NCI-H774 (cell line): ENCODE measurements at regions not wholly inside any gene's neighbourhood (a gene's known extent, or its start where the extent isn't known, plus 50 kb on each side); places are given as distances from the start of the nearest gene placed in this dataset.
A peak's percentile ranks its signal among the peaks of the same experiment; 100 is the strongest.
"Not testable (repeated sequence)": the region's sequence is repeated elsewhere in the genome, so short reads cannot be mapped to it uniquely, and the experiment has no call there.

Experiments used
- DNase-seq: peaks from one replicate; lab custom pipeline; 2025; lab: John Stamatoyannopoulos, UW

DNA sequence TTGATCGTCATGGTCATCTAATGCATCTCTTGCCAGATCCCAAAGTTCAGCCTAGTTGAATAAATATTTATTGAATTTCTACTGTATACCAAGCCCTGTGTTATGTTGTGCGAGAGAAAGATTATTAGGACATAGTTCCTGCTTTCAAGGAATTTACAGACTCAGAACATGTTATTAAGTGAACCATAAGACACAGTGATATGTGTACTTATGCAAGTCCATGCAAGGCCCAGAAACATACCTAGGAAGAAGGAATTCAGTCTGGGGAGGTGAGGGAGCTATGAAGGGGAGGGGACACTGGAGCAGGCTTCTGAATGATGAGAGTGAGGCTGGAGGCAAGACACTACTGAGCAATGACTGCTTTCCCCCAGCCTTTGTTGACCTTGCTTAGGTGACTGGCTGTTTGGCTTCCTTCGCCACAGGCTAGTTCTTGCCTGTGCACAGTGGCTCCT is 81.4 kb downstream of the ACAA2 start:
- no peak for DNase-seq

DNA sequence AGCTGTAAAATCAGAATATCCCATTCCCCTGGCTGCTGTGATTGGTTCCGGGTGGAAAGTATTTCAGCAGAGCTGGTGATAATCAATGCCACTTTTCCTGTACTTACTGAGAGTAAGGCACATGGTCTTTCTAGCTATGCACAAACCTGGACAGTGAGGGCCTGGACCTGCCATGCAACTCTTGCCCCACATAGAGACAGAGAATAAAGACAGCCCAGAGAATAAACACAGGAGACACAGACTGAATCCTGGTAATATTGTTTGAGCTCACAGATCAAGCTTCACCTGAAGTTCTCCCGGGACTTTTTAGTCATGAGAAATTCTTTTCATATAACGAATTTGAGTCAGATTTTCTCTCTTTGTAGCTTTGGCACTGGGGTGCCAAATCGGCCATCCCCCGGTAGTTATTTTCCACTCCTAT is 81.9 kb downstream of the ACAA2 start:
- no peak for DNase-seq

DNA sequence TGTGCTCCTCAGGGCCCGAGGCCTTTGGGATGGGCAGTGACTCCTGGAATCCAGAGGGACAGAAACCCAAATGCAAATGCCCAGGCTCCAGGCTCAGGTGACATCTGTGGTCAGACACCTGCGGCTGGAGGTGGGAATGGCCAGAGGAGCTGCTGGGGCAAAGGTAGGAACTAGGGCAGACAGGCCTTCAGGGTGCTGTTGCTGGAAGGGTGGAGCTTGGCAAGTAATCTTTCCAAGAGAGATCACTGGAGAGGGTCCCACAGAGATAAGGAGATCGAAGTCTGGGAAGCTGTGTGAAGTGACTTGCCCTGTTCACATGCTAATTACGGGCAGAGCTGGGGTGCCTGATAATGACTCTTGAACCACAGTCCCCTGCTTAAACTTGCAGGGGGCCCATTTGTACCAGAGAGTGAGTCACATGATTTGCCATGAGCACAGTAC is 82.4 kb downstream of the ACAA2 start:
- no peak for DNase-seq

DNA sequence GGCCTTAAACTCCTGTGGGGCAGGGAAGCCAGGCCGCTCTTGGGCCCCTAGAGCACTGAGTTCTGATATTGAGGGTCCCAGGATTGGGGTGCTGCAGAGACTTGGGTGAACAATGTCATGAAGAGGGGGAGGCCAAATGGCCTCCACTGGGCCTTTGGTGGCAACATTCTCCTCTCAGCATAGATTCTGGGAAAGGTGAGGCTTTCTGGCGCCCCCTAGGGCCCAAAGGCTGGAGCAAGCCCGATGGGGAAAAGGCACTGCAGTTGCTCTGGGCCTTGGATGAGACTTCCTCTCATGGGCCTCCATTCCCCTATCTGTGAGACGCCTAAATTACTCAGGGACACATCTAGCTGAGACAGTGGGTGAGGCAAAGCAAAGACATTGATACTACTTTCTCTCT is 84.8 kb downstream of the ACAA2 start:
- peak; percentile 36 for DNase-seq

DNA sequence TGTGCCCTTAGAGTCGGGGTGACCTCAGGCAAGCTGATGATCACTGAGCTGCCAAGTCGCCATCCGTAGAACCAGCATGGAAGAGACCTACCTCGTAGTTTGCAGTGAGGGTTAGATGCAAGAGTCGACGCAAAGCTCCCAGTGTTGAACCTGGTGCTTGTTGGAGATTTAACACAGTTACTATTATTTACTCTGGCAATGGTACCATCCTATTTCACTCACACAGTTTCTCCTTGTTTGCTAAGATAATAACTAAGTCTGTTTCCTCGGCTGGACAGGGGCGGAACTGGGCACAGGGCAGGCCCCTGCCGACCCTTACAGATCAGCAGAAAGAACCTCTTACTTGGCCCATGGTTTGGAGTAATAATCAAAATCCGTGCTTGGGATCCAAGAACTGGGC is 85.5 kb downstream of the ACAA2 start:
- DNase-seq = no peak

DNA sequence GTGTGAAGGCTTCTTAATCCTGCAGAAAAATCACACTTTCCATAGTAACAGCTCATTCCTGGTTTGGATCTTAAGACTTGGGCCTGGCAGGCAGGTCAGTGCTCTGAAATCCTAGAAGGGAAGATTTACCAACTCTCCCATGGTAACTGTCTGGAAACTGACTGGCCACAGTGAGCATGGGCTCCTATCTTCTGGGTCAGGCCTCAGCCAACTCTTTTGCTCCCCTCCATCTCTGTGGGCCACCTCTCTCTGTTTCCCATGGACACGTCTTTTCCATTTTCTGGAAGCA is 86.7 kb downstream of the ACAA2 start:
- no peak for DNase-seq

DNA sequence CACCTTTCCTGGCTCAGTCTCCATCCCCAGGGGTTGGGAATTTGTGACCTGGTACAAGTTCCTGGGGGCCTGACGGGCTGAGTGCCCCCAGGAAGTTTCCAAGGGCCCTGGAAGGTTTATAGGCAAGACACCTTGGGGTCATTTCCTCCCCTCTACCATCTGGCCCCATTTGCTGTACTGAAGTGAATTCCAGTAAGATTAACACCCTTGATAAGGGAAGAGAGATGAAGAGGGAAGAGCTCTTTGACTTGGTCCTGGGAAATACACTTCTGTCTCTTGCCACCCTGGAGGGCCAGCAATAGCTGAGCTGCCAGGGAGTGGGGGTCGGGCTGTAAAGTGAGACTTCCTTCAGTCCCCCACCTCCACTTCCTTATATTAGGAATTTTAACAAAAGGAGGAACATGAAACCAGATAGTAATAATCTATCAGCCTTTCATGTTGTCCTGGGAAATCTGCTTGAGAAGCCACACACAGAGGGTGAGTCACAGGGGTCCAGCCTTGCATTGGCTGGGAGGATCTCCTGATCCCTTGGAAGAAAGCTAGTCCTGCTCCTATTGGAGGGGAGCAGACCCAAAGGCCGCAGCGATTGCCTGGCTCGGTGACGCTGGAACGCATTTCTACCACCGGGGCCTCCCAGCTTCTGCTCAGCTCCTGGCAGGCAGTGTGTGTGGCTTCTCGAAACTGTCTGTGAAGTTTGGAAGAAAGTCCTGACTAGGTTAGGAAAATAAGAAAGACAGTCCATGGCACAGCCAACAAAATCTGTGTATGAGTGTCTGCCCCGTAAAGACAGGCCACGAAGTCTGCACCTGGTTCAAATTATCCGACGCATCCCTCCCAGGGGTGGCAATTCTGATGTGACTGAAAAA is 87.3 kb downstream of the ACAA2 start:
- no peak for DNase-seq

DNA sequence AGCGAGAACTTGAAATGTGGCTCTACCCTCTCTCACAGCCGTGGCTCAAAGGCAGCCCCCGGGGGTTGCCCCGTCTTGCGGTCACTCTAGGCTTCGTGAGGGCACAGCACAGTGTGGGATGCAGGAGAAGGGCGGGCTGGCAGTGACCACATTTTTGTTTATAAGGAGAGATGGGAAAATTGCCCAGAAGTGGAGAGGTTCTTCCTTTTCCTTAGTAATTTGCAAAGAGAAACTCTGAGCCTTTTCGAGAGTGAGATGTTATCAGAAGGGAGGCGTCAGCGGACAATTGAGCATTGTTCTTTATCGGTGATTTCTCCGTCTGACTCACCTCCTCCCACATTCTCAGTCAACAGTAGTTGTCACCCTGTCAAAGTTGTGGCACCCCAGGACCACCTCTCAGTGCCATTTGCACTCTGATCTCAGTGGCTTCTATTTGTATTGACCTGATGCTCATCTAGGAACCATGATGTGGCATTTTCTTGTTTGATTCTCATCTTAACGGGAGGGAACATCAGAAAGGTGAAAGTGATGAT is 89.6 kb downstream of the ACAA2 start:
- DNase-seq = no peak

DNA sequence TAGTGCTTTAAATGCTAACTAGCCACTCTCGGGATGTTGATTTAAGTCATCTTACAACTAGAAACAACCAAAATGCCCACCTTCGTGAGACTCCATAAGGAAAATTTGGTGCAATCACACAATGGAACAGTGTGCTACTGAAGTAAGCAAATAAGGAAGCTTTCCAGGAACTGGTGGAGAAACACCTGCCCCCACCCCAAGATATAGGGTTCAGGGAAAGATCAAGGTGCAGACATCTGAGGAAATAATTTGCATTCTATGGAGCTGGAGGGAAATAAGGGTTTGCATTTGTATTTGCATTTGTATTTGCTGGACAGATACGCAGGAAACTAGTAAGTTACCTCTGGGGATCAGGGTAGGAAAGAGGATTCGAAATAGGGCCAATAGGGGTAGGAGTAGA is 90.9 kb downstream of the ACAA2 start:
- DNase-seq = no peak

DNA sequence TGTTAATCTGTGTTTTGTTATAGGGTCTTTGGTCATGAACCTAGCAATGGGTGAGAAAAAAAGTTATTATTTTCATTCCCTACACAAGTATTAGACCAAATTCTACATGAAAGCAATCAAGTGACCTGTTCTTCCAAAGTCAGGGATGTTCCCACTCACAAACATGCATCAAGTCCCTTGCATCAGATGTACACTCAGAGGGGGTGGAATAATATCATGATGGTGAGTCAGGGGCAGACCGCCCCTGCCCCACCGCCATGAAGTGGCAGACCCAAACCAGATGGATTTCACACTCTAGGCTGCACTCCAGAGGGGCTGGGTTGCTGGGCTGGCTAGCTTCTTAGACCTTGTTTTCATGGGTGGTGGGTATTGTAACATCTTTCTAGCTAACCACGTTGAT is 91.4 kb downstream of the ACAA2 start:
- no peak for DNase-seq

DNA sequence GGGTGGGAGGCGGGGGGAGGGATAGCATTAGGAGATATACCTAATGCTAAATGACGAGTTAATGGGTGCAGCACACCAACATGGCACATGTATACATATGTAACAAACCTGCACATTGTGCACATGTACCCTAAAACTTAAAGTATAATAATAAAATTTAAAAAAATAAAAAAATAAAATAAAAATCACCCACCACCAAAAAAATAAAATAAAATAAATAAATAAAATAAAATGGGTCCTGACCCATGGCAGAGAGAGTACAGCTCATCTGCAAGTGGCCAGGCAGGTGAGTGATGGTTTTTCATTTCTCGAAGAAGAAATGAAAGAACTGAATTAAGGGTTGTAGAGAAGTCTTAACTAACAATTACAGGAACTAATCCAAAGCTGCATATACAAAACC is 92.4 kb downstream of the ACAA2 start:
- DNase-seq = not testable (repeated sequence)

DNA sequence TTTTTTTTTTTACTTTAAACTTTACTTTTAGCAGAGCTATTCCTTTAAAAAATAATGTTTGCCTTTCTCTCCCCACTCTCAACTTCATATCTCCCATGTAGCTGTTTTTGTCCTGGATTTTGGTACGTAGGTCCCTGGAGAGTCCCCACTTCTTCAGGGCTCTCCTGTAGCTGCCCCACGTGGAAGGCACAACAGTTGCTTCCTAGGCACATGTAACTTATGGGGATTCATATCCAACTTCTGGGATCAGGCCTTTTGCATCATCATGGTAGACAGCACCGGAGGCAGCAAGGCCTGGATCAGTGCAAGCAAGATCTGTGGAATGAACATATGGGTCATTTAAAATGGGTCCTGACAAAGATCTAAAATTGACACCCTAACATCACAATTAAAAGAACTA is 95.7 kb downstream of the ACAA2 start:
- no peak for DNase-seq

DNA sequence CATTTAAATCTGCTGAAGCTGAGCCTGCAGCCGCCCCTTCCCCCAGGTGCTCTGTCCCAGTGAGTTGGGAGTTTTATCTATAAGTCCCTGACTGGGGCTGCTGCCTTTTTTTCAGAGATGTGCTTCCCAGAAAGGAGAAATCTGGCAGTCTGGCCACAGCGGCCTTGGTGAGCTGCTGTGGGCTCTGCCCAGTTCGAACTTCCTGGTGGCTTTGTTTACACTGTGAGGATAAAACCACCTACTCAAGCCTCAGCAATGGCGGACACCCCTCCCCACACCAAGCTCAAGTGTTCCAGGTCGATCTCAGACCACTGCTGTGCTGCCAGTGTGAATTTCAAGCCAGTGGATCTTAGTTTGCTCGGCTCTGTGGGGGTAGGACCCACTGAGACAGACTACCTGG is 97.3 kb downstream of the ACAA2 start:
- DNase-seq = no peak

DNA sequence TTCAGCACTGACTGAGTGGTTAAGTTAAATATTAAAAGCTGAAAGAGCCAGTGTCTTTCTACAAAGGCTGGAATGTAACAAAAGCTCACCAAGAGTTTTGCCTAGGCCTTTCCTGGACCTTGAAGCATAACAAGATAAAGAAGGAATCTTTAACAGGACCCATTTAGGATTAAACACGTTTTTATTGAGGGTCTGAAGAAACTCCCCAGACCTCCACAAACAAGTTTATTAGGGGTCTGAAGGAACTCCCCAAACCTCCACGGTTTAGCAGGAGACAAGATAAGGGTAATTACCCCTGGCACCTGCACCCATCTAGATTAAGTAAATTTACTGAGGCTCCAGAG is 104.0 kb downstream of the ACAA2 start:
- DNase-seq = no peak

DNA sequence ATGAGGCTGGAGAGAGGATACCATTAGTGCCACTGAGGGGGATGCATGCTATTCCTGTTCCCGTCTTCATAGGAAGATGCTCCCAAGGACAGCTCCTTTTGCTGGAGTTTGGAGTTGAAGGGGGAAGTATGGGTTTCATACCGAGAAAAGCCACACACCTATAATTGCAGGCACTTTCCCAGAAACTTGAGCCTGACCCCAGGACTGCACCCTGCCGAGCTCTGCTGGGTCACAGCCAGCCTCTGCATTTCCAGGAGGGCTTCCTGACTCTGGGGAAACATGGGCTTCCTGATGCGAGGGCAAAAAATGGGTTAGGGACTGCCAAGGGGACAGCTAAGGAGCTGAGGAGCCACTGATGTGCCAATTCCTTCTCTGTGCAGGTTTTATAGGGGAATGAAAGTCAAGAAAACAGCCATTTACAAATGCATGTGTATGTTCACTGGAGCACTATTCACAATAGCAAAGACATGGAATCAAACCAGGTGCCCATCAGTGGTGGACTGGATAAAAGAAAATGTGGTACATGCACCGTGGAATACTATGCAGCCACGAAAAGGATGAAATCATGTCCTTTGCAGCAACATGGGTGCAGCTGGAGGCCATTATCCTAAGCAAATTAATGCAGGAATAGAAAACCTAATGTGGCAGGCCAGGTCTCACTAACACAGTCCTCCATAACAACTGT is 104.5 kb downstream of the ACAA2 start:
- no peak for DNase-seq

DNA sequence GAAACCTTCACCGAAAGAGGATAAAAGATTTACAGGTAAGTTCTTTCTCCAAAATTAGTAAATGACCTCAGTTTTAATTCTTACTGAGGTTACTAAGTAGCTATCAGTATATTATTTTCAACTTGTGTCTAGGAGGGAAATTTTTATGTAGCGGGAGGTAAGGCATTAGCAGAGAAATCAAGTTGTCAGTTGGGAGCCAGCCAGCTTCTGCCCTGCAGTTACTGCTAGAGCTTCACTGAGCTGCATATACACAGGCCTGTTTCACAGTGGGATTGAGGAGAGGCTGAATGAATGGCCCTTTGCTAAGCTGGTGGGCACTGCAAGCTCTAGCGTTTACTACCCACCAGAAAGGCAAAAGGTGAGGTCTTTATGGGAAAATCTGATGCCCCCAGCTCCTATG is 105.7 kb downstream of the ACAA2 start:
- DNase-seq = no peak

DNA sequence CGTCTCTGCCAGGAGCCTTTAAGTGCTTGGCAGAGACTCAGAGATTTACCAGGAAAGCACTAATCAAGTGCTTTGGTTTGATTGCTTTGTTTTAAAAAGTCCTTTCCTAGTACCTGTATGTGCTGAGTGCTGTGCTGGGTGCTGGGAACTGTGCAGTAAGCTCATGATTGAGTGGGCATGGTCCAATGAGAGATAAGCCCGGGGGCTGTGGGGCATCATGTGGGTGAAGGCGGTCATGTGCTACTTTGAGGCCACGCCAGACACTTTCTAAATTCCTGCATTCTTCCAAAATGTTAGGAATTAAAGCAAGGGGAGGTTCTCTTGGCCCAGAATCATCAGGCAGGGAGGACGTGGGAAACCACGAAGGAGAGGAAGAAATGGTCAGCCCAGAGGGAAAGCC is 109.0 kb downstream of the ACAA2 start:
- no peak for DNase-seq

DNA sequence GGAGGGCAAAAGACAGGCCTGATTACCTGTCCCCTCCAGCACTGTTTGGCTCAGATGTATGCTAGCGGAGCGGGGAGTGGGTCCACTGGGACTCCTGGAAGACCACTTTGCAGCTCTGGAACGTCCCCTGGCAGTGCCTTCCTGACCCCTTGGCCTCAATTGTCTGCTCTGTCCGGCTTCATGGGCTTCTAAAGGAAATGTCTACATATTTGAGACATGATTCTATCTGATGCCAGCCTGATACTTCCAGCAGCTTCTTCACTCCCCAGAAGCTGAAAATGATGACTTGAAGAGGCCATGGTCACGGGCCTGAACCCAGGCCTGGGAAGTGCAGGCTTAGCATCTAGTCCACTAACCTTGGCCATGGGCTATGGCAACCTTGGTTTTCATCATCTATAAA is 112.1 kb downstream of the ACAA2 start:
- no peak for DNase-seq

DNA sequence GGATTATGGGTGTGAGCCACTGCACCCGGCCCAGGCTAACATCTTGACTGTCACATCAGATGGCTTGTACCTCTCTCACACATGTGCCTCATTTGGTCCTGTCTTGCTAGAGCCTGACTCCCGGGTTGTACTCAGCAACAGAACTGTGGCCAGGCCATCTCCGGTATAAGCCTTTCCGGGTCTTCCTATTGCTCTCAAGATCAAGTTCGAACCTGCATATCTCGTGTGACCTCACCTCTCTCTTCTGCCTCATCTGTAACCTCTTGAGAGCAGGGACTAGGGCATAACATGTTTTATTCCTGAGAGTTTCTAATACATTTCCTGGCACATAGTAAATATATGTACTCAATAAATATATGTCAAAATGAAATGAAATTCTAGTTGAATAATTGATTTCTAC is 114.0 kb downstream of the ACAA2 start:
- no peak for DNase-seq

DNA sequence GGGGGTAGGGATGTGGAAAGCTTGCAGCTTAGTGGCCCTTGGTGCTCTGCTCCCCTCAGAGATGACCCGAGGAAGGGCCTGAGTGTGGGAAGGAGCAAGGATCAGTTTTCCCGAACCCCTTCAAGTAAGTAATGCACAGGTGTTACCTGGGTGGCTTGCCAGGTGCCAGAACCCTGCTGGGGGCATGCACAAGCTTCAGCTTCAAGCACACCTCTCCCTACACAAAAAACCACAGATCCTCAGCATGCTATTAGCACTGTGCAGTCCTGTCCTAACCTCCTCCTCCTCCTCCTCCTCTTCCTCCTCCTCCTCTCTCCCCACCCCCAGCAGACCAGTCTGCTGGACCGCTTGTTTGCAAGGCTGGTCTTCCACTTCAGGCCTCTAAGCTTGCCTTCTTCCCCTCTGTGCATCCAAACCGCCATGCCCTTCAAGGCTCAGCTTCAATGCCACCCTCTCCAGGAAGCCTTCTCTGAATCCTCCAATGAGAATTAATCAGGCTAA is 114.8 kb downstream of the ACAA2 start:
- DNase-seq = no peak

DNA sequence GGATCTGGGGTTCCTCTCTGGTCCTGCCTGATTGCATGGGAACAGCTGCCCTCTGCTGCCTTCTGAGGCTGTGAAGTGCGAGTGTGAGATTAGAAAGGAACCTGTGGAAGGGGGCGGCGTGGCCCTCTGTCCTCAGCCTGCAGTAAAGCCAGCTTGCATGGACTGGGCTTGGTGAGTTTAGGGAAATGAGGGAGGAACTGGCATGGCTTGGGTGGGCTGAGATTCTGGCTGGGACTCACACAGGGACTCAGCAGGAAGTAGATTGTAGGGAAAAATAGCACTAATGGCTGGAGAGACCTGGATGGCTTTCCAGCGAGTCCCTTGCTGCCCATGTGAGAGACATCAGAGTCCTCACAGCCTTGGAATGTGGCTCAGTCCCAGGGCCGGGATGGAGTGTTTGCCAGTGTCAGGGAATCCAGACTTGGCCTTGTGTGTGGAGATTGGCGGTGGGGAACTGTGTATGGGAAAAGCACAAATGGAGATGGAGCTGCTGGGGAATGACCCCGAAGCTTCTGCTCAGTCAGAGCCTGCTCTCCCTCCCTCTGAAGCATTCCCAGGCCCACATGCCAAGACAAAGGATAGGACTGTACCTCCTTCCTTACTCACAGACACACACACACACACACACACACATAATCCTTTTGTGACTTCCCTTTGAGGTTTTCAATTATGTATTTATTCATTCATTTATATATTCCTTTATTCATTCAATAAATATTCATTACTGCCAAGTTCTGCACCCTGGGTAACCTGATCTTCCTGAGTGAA is 115.4 kb downstream of the ACAA2 start:
- DNase-seq = no peak

DNA sequence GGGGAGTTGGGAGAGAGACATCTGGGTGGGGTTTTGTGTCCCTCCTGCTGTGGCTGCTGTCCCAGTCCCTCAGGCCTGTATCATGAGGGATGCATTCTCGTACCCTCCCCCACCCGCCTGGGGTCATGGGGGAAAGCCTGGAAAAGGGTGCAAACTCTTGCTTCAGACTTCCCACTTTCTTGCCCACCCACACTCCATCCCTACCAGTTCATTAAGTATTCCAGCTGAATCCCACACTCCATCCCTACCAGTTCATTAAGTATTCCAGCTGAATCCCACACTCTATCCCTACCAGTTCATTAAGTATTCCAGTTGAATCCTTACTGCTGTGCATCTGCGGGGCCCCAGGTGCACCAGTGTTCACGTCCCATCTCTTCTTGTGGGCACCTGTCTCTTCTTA is 116.3 kb downstream of the ACAA2 start:
- no peak for DNase-seq

DNA sequence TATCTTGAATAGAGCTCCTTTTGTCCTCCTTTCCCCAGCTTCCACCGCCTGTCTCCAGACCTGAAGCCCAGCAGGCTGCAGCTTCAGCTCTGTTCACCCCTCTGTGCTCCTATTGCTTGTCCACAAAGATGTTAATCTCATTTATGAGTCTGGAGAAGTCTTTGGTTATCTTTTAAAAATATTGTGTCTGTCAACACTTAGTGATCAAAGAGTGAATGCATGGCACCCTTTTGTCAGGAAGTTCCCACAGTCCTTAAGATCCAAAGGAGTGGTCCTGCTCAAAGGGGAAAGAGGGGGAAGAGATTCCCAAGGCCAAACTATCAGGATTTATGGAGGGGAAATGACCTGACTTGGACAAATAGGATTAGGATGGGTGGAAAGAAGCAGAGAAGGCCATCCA is 118.9 kb downstream of the ACAA2 start:
- no peak for DNase-seq
